HT1080 (cell line): ENCODE measurements at regions not wholly inside any gene's neighbourhood (a gene's known extent, or its start where the extent isn't known, plus 50 kb on each side); places are given as distances from the start of the nearest gene placed in this dataset.

Source experiments
- DNase-seq: peaks from one replicate; pipeline ENCODE4 v3.0.0-alpha.2; 2015; ENCODE audit warnings: low read depth

DNA sequence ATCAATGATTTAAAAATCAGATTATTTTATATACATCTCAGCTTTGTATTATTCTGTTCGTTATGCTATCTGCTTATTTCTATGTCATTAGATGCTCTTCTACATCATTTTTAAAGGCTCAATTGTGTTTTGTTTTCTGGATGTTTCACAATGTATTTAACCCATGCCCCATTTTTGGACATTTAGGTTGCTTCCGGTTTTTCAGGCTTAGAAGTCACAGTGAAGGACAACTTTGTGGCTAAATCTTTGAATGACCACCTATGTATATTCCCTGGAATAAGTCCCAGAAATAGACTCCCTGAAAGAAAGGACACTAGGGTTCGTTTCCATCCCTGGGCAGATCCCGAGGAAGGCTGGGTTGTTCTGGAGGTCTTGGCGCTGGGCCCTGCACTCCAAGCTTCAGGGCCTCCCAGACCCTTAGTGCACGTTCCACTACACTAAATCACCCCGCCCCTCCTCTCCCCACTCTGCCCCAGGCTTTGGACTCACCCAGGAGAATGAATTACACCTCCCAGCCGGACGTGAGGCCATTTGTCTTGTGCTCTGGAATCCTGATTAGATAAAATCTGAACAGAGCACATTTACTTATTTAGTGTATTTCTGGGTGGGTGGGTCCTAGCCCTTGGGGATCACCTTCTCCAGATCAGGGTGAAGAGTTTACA is 188.2 kb downstream of the ZFP36L2 start:
- DNase-seq: no peak

GRCh38 chr2:43035922-43036321 is 190.5 kb downstream of the ZFP36L2 start:
- DNase-seq: no peak

DNA sequence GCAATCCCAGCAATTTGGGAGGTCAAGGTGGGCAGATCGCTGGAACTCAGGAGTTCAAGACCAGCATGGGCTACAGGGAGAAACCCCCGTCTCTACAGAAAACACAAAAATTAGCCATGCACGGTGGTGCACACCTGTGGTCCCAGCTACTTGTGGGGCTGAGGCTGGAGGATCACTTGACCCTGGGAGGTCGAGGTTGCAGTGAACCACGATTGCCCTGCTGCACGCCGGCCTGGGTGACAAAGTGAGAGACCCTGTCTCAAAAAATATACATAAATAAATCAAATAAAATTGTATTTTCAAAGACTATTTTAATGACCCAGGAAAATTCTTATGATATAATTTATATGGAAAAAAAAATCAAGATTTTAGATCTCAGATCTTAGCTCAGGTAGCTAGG is 191.5 kb downstream of the ZFP36L2 start:
- no peak for DNase-seq

- no peak for DNase-seq
Observed at GRCh38 chr2:43034242-43034619, 192.2 kb downstream of the ZFP36L2 start.

DNA sequence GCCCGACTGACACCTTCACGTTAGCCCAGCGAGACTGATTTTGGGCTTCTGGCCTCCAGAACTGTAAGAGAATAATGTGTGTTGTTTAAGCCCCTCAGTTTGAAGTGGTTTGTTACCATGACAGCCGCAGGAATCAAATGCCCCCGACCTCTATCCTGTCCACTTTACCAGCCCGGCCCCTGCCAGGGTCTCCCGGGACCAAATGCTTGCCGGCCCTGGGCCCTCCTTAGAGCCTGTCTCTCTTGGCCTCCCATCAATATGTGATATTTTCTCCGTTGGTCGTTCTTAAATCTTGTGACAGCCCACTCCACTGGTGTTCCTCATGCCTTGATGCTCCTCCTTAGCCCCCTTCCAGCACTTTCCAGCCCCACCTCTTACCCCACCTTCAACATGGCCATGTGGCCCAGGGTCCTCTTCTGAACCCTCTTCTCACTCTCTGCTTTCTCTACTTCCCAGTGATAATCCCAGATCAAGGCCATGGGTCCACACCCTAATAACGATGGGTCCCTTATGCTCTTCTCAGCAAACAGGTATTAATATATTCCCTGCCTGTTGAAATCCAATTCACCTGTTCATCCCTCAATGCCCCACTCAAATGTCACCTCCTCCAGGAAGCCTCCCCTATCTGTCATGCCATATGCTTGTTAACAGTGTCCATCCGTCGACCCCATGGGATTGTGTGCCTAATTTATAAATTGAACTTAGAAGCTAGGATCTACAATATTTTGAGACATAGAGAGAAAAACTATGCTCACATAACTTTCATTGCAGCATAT is 192.8 kb downstream of the ZFP36L2 start:
- no peak for DNase-seq

DNA sequence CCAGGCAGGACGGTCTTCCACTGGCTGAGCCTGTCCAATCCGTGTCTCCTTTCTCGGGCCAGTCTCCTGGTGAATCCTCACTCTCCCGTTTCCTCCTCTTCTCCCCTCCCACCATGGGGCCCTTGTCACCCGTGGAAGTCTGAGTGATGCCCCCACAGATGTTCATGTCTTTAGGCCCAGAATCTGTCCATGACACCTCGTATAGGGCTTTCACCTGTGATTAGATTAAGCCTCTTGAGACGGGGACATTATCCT is 193.5 kb downstream of the ZFP36L2 start:
- no peak for DNase-seq

DNA sequence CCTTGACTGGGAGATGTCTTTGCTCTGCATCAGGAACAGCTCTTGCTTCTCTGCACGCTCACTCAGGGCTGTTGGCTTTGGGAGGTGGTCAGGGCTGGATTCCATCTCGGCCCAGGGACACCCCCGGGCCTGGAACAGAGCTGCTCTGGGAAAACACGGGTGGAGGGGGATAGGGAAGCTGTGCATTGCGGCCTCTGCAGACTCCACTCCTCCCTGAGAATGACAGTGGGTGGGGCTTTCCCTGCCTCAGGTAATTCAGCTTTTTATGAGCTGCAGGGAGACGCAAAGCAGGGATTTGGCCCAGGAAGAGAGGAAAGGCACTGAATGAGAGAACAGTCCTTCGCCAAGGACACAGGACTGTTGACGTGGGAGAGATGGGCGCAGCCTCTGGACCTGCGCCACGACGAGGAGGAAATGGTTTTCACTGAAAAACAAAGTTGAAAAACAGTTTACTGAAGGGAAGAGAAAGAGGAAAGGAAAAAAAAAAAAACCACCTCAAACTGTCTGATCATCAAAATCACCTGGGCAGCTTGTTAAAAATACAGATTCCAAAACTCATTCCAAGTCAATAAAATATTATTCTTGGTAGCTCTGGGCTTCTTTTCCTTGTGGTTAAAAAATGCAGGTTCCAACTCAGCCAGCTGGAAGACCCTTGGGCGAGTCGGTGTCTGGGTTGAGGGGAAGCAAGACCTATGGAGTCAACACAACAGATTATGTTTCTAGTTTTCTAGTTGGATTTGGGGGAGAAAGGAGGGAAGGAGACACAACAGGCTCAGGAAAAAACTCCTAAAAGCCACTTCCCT is 194.0 kb downstream of the ZFP36L2 start:
- no peak for DNase-seq

- DNase-seq: no peak
Observed at GRCh38 chr2:43031471-43032212, 194.8 kb downstream of the ZFP36L2 start.

- no peak for DNase-seq
Observed at GRCh38 chr2:43030551-43031307, 195.7 kb downstream of the ZFP36L2 start.

DNA sequence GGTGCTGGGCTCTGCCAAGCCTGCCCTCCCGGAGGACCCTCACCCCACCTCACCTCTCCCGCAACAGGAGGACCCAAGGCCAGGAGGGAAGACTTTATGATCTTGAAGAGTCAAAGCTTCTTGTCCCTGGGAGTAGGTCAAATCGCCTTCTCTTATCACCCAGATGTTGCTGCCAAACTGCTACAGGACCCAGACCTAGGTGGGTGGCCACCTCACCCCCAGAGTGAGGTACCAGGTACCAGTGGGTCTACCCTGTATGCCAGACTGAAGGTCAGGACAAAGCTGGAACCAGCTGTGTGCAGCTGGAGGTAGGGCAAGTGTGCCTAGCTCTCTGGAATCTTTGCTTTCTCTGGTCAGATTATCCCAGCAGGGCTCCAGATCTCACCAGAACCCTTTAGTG is 197.2 kb downstream of the ZFP36L2 start:
- DNase-seq: no peak

GRCh38 chr2:43028188-43028587 is 198.2 kb downstream of the ZFP36L2 start:
- no peak for DNase-seq

DNA sequence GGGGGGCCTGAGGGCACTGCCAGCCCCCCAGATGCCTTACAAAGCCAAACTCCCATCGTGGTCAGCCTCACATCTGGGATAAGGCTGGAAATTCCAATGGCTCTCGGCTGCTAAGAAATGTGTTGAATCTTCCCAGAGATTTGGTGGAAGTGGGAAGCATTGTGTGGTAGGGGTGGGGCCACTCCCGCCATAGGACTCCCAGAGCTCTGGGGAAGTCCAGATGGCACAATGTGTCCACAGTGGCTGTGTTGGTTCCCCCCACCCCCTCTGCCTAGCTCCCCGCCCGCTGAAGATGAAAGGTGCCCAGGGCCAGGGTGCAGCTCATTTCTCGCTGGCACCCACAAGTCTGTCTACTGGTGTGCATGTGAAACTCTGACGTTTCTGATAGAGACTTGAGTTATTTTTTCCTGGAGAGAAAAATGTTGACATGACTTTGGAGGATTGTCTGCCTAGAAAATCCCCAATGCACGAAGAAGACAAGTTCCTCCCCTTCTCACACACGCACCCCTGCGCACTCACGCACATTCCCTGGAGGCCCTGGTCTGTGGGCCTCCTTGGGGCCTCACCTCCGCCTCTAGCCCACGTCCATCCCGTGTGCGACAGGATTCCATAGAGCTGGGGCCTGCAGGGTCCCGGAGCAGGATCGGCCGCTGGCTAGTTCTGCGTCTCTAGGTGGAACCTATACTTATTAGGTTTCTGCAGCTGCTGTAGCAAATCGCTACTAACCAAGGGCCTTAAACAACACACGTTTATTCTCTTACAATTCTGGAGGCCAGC is 199.1 kb downstream of the ZFP36L2 start:
- no peak for DNase-seq

- no peak for DNase-seq
Observed at GRCh38 chr2:43026426-43027096, 199.8 kb downstream of the ZFP36L2 start.

DNA sequence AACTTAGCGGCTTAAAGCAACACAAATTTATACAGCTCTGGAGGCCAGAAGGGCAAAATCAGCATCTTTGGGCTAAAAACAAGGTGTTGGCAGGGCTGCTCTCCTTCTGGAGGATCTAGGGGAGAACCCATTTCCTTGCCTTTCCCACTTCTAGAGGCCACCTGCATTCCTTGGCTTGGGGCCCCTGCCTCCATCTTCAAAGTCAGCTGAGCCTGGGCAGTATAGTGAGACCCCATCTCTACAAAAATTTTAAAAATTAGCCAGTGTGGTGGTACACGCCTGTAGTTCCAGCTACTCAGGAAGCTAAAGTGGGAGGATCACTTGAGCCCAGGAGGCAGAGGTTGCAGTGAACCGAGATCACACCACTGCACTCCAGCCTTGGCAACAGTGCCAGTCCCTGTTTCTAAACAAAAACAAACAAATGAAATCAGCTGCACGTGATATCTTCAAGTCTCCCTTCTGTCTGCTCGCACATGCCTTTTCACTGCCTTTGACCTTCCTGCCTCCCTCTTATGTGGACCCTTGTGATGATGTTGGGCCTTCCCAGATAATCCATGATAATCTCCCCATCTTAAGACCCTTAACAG is 200.6 kb downstream of the ZFP36L2 start:
- DNase-seq: no peak

- DNase-seq: peak; percentile 49
Observed at GRCh38 chr2:43024515-43025011, 201.8 kb downstream of the ZFP36L2 start.

- no peak for DNase-seq
Observed at GRCh38 chr2:43023791-43024514, 202.5 kb downstream of the ZFP36L2 start.

DNA sequence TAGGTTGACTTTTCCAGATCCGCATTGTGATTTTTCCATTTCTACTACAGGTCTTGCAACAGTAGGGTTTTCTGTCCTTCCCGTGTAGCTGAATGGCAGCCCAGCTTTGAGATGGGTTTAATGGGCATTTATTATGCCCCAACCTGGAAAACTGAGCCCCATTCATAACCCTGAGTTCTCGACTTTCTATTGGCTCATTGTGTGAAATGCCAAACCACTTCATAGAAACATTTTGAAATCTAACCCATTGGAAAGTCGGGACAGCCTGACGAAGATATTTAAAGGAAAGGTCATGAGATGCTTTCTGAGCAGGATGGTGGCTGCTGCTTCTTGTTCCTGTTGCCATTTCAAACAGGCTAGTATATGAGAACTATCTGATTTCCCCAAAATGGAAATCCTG is 203.5 kb downstream of the ZFP36L2 start:
- DNase-seq: no peak

GRCh38 chr2:43021791-43022509 is 204.5 kb downstream of the ZFP36L2 start:
- DNase-seq: peak; percentile 35
